Neuron (in vitro differentiated cells): ENCODE measurements at regions not wholly inside any gene's neighbourhood (a gene's known extent, or its start where the extent isn't known, plus 50 kb on each side); places are given as distances from the start of the nearest gene placed in this dataset.

Experiments
- H2AFZ ChIP-seq: one replicate; pipeline ENCODE4 v1.6.1; 2013; ENCODE audit warnings: low read depth, mild to moderate bottlenecking, inconsistent platforms, low read length, moderate library complexity
- H3K27me3 ChIP-seq: one replicate; pipeline ENCODE4 v1.6.1; 2013; ENCODE audit warnings: low read length; ENCODE audit not compliant: insufficient read depth
- H3K36me3 ChIP-seq: one replicate; pipeline ENCODE4 v1.6.1; 2013; ENCODE audit warnings: low read length; ENCODE audit not compliant: insufficient read depth
- H3K4me1 ChIP-seq: one replicate; pipeline ENCODE4 v1.6.1; 2013; ENCODE audit warnings: low read length; ENCODE audit not compliant: insufficient read depth
- H3K4me3 ChIP-seq: 2 replicates; pipeline ENCODE4 v1.5.1; 2013; ENCODE audit warnings: mild to moderate bottlenecking, low read length, moderate library complexity
- H3K9me3 ChIP-seq: one replicate; pipeline ENCODE4 v1.6.1; 2013; ENCODE audit warnings: low read length

DNA sequence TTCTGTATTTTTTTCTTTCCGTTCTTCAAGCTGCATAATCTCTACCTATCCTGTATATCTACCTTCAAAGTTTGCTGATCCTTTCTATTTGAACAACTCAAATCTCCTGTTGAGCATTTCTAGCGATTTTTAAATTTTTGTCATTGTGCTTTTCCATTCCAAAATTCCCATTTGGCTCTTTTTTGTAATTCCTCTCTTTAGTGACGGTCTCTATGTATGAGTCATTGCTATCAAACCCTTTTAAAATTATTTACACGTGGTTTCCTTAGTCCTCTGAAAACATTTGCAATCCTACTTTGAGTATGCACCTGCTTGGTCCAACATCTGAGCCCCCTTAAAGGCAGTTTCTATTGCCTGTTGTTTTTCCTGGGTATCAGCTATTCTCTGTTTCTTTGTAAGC lies 100.5 kb upstream of the FOXC1 start:
- Histone ChIP-seq H3K9me3 (no peaks in the 10 kb centered on the region), H3K4me1 (no peaks in the 10 kb centered on the region), H3K36me3 (no peaks in the 10 kb centered on the region), H3K4me3 (no peak overlapping the region), H2AFZ (no peak overlapping the region), H3K27me3 (no peaks in the 10 kb centered on the region)

DNA sequence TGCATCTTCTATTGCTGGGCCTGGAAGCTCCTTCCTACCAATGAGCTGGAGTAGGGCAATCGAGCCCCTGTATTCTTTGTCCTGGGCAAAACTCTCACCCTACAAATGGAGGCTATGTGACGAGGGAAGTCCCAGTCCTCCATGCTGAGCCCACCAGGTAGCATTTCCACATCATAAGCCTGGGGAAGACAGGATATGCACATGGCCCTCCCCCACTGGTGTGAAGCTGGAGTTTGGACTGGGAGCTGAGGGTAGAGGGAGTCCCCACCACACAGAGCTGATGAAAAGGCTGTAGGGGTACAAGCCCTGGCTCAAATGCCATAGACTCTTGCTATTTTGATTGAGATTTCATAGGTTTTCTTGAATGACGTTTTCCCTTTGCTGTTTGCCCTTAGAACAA lies 99.5 kb upstream of the FOXC1 start:
- H2AFZ ChIP-seq: no peak overlapping the region
- H3K9me3 ChIP-seq: no peaks in the 10 kb centered on the region
- H3K36me3 ChIP-seq: no peaks in the 10 kb centered on the region
- no peaks in the 10 kb centered on the region for H3K4me1 ChIP-seq
- no peaks in the 10 kb centered on the region for H3K27me3 ChIP-seq
- H3K4me3 ChIP-seq: no peak overlapping the region

DNA sequence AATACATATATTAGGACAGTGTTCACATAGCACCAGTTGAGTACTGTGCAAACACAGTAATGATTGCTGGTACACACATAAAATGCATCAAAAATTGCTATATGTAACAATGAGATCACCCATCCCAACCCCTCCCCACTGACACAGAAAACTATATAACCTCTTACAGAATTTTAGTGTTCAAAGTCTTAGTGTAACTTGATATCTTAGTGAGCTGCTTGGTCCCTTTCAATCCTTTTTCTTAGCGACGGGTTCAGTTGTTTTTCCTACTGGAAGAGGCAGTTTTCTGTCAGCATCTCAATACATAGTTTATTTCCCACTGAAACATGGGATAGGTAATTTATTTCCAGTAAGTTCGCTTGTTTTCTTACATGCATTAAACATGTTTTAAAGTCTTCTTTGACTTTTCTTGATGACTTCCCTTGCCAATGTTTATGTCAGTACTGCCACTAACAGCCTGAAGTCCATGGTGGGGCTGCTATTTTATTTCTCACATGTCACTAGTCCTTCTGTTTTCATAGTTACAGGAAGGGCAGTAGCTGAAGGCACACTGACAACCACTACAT lies 96.4 kb upstream of the FOXC1 start:
- Histone ChIP-seq H3K36me3 (no peaks in the 10 kb centered on the region), H3K4me1 (no peaks in the 10 kb centered on the region), H3K4me3 (no peak overlapping the region), H2AFZ (no peak overlapping the region), H3K9me3 (no peaks in the 10 kb centered on the region), H3K27me3 (no peaks in the 10 kb centered on the region)

DNA sequence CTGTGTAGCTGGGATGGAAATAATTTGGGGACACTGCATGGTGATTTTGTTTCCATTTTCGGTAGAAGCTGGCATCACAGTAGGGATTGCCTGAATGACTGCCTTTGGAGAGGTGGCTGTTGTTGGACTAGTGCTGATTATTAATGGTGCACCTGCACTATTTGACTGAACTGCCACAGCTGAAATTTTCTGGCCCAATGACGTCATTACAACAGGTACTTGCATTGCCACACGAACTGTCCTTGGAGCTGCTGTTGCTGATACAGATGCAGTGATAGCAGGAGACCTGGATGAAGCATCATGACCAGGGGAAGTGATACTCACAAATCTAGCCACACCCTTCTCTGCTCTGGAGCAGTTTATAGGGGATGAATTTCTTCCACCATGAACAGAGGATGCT lies 95.6 kb upstream of the FOXC1 start:
- peaks cover 3% of the 10 kb centered on the region for H3K9me3 ChIP-seq
- no peak overlapping the region for H2AFZ ChIP-seq
- H3K4me1 ChIP-seq: no peaks in the 10 kb centered on the region
- no peaks in the 10 kb centered on the region for H3K27me3 ChIP-seq
- no peaks in the 10 kb centered on the region for H3K36me3 ChIP-seq
- no peak overlapping the region for H3K4me3 ChIP-seq

DNA sequence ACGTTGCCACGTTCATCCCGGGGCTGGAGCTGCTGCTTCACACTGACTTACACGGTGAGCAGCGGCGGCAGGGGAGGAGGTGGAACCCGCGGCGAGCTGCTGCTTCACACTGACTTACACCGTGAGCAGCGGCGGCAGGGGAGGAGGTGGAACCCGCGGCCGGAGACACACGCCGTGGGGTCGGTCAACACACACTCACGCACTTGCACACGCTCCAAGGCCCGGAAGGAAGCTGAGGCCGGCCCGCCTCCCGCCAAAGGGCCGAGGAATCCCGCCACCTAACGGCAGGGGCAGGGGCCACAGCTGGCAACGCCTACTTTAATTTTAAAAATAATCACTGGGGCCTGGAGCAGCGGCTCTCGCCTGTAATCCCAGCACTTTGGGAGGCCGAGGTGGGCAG lies 94.4 kb upstream of the FOXC1 start:
- peaks cover 3% of the 10 kb centered on the region for H3K9me3 ChIP-seq
- H3K36me3 ChIP-seq: no peaks in the 10 kb centered on the region
- no peaks in the 10 kb centered on the region for H3K4me1 ChIP-seq
- no peaks in the 10 kb centered on the region for H3K27me3 ChIP-seq
- H3K4me3 ChIP-seq: no peak overlapping the region
- no peak overlapping the region for H2AFZ ChIP-seq

DNA sequence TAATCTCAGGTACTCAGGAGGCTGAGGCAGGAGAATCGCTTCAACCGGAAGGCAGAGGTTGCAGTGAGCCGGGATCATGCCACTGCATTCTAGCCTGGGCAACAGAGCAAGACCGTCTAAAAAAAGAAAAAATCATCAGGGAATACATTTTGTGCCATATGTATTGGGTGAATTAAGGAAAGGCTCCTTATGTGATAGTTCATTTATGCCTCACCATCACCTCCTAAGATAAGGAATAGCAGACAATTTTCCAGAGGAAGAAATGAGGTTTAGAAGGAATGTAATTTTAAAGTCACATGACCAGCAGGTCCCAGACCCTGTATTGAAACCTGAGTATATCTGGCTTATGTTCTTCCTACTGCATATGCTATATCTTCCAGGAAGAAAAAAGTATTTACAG lies 93.9 kb upstream of the FOXC1 start:
- Histone ChIP-seq H3K4me3 (no peak overlapping the region), H3K27me3 (no peaks in the 10 kb centered on the region), H3K4me1 (no peaks in the 10 kb centered on the region), H3K36me3 (no peaks in the 10 kb centered on the region), H2AFZ (no peak overlapping the region), H3K9me3 (peaks cover 3% of the 10 kb centered on the region)

DNA sequence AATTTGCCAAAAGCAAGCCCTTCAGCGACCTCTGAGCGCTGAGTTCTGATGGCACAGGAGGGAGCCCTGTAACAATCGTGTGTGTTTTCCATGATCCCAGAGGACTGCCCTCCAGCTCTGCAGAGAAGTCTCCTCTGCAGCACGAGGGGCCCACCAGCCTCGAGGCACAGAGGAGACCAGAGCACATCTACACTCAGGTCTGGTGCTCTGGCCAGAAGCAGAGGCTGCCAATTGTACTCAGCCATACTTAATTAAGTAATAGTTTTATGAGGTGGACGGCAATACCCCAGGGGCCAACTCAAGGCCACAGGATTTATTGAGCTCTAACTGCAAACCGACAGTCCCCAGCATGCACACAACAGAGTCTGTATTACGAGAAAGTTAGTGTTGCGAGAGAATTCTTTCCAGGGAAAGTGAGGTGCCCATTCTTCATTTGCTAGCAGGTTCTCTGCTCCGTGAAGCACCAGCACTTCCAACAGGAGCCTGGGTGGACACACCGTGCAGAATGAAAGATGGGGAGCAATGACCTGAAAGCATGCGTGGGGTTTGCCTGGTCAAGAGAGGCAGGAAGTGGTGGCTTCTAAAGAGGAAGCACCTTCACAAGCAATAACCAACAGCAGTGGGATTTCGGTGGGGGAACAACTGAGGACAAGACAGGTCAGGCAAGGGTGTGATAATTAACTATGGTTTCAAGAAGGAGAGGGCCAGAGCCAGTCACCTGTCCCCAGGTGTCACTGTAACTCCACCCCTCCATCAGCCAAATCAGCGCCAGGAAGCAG lies 92.8 kb upstream of the FOXC1 start:
- no peak overlapping the region for H3K4me3 ChIP-seq
- H3K27me3 ChIP-seq: no peaks in the 10 kb centered on the region
- H3K4me1 ChIP-seq: no peaks in the 10 kb centered on the region
- peaks cover 3% of the 10 kb centered on the region for H3K9me3 ChIP-seq
- H2AFZ ChIP-seq: no peak overlapping the region
- H3K36me3 ChIP-seq: no peaks in the 10 kb centered on the region

DNA sequence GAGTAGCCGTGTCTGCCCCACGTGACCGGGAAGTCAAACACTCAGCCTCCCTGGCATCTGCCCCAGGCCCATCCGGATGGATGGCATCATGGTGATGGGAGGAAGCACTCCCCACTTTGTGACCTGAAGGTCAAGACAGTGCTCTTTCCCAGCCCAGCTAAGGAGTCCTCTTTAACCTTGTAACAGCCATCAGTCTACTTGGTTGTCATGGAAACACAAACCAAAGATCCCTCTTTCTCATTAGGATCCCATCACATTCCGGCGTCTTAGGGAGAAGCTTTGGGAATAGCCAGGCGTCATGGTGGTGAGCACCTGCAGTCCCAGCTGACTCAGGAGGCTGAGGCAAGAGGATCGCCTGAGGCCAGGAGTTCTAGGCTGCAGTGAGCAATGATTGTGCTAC lies 90.9 kb upstream of the FOXC1 start:
- H3K4me3 ChIP-seq: no peak overlapping the region
- H2AFZ ChIP-seq: no peak overlapping the region
- H3K4me1 ChIP-seq: no peaks in the 10 kb centered on the region
- H3K27me3 ChIP-seq: no peaks in the 10 kb centered on the region
- H3K36me3 ChIP-seq: no peaks in the 10 kb centered on the region
- H3K9me3 ChIP-seq: peaks cover 3% of the 10 kb centered on the region

DNA sequence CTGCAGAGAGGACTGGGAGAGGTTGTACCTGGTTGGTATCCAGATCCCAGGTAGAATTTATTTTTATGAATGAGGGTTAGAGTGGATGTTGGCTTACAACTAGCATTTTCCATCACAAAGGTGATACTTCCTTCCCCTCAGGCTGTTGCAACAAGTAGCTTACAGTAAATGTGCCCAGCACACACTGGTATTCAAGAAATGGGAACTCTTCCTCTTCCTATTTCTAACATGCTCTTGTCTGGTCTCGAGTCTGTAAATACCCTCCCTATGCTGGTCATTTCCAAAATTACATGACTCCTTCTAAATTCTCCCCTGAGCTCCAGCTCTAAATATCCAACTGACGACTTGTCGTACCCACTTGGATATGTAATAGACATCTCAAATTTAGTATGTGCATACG lies 90.1 kb upstream of the FOXC1 start:
- H2AFZ ChIP-seq: no peak overlapping the region
- H3K27me3 ChIP-seq: no peaks in the 10 kb centered on the region
- no peaks in the 10 kb centered on the region for H3K4me1 ChIP-seq

DNA sequence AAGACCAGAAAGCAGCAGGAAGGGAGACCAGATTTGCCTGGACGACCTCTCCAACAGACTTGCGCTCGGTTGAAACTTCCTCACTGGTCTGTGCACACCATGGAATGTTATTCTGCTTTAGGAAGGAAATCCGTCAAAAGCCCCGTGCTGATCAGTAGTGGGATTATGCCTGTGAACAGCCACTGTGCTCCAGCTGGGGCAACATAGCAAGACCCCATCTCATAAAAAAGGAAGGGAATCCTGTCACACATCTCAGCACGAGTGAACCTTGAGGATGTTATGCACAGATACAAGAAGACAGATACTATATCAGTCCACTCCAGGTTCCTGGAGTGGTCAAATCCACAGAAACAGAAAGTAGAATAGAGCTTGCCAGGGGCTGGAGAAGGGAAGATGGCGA lies 86.9 kb upstream of the FOXC1 start:
- Histone ChIP-seq H2AFZ (no peak overlapping the region), H3K4me1 (peaks cover 11% of the 10 kb centered on the region), H3K9me3 (peaks cover 3% of the 10 kb centered on the region), H3K4me3 (no peak overlapping the region), H3K27me3 (no peaks in the 10 kb centered on the region), H3K36me3 (no peaks in the 10 kb centered on the region)

More for the DNA sequence above, 90.1 kb upstream of the FOXC1 start:
- Histone ChIP-seq H3K36me3 (no peaks in the 10 kb centered on the region), H3K4me3 (no peak overlapping the region), H3K9me3 (peaks cover 3% of the 10 kb centered on the region)

DNA sequence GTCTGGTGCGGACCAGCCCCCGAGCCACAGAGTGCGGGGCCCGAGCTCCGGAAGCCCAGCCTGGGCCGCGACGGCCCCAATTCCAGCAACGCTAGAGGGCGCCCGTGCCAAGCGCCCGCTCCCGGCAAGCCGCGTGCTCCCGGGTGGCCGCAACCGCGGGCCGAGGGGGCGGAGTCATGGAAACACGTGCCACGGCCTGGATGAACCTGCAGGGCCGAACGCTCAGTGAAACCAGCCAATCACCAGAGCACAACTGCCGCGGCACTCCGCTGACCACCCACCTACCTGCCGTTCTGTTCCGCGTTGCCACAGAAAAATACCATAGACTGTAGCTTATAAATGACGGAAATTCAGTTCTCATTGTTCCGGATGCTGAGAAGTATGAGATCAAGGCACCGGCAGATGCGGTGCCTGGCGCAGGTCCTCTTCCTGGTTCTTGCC lies 85.7 kb upstream of the FOXC1 start:
- H2AFZ ChIP-seq: no peak overlapping the region
- H3K27me3 ChIP-seq: no peaks in the 10 kb centered on the region
- H3K9me3 ChIP-seq: no peaks in the 10 kb centered on the region
- no peak overlapping the region for H3K4me3 ChIP-seq
- H3K4me1 ChIP-seq: peaks cover 11% of the 10 kb centered on the region
- H3K36me3 ChIP-seq: no peaks in the 10 kb centered on the region

DNA sequence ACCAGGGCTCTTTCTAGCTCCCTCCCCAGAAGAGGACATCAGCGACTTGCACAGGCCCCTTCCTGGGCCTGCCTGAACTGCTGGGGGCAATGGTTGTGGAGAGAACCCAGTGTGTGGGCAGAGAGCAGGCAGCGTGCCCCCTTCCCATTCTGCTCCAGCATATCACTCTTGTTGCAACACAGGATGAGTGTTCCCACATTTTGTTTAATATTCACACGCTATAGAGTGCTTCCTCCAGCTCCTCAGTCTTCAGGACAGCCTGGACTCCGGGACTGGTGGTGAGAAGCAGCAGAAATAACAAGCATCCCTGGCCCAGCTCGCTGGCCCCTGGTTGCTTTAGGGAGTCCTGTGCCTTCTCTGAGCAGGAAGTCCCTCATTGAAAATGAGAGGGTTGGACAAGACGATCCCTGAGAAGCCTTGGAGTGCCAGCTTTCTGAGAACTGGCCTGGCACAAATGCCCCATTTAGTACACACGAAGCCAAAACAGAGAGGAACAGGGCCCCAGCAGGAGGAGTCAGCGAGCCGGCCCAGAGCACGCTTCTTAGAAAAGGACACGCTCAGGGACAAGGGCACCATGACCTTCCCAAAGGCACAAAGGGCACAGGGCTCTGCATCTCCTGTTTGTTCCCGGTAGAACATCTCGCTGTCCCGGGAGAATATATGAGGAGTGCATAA lies 84.2 kb upstream of the FOXC1 start:
- Histone ChIP-seq H3K36me3 (no peaks in the 10 kb centered on the region), H3K27me3 (no peaks in the 10 kb centered on the region), H3K9me3 (no peaks in the 10 kb centered on the region), H3K4me1 (peaks cover 11% of the 10 kb centered on the region), H2AFZ (no peak overlapping the region), H3K4me3 (no peak overlapping the region)

DNA sequence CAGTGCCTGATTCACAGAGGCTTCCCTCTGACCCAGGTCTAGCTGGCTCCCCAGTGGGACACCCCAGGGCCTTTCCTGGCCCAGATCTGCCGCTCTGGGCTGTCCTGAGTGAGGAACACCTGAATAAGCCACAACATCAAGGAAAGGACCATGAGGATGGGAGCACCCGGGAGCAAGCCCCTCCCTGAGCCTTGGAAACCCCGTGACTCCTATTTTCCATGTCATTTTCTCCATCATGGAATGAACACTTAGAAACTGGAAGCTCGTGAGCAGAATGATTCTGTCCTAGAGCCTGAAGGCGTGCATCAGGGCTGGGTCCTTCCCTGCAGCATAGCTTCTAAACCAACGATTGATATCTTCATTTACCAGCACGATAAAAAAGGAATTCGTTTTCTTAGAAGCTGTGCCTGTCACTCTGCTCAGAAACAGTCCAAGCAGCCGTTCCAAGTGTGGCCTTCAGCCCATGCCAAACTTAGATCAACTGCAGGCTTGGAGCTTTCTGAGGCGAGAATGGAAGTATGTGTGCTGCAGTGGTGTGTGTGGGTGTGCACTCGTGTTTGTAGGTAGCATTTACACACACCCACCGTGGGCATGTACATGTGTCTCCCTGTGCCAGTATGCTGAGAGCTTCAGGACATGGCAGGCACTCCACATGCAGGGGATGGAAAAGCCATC lies 83.2 kb upstream of the FOXC1 start:
- H3K36me3 ChIP-seq: no peaks in the 10 kb centered on the region
- H3K9me3 ChIP-seq: no peaks in the 10 kb centered on the region
- H3K4me1 ChIP-seq: peaks cover 11% of the 10 kb centered on the region
- no peak overlapping the region for H3K4me3 ChIP-seq
- no peaks in the 10 kb centered on the region for H3K27me3 ChIP-seq
- peak overlapping the region; percentile 24 for H2AFZ ChIP-seq
